Endothelial cell of umbilical vein (primary cell): ENCODE measurements at regions not wholly inside any gene's neighbourhood (a gene's known extent, or its start where the extent isn't known, plus 50 kb on each side); places are given as distances from the start of the nearest gene placed in this dataset.

ENCODE experiments used
- BruUV-seq: library from RNA; stranded (reverse); fragments of 400-500 nt; replicated peaks from 2 replicates; lab custom pipeline; 2021; lab: Mats Ljungman, UMichigan
- CTCF ChIA-PET: fragments of 300-600, 350-600 bp; sonication (Branson Sonifier 250); formaldehyde crosslinking; loops from one replicate; lab custom pipeline; 2021; ENCODE audit warnings: antibody characterized with exemption, inconsistent platforms; lab: Charles Lee
- POLR2A ChIA-PET: fragments of 300-600, 350-600 bp; sonication (Branson Sonifier 250); formaldehyde crosslinking; loops from one replicate; lab custom pipeline; 2021; ENCODE audit warnings: antibody characterized with exemption, inconsistent platforms; lab: Charles Lee
- DNase-seq: peaks from one replicate; pipeline ENCODE4 v3.0.0-alpha.2; 2011; ENCODE audit warnings: low read depth, low spot score
- FAIRE-seq: peaks from 2 replicates; lab custom pipeline; 2011; peaks lifted over from hg19 to GRCh38; lab: Jason Lieb, UNC
- H2AFZ ChIP-seq: 2 replicates; pipeline ENCODE4 v1.6.0; 2012; ENCODE audit warnings: low read depth, low read length, control low read depth, inconsistent platforms
- H3K27ac ChIP-seq: 2 replicates; pipeline ENCODE4 v1.5.1; 2011; ENCODE audit warnings: low read depth, mild to moderate bottlenecking, control low read depth, low read length, moderate library complexity; ENCODE audit not compliant: insufficient read depth
- H3K27me3 ChIP-seq, 2 experiments: 2 replicates each; pipeline versions ENCODE4 v1.6.0 to v1.6.1; 2011; ENCODE audit warnings: low read length in 2 of 2, mixed read lengths in 1 of 2; ENCODE audit not compliant: control insufficient read depth in 2 of 2, insufficient read depth in 2 of 2
- H3K36me3 ChIP-seq, 2 experiments: 2 replicates in 1 of 2; 3 replicates in 1 of 2; pipeline ENCODE4 v1.5.1; 2011; ENCODE audit warnings: low read length in 2 of 2, mild to moderate bottlenecking in 1 of 2, moderate library complexity in 1 of 2; ENCODE audit not compliant: control insufficient read depth in 2 of 2, insufficient read depth in 2 of 2; ENCODE audit errors: extremely low read depth in 1 of 2
- H3K4me1 ChIP-seq: 3 replicates; pipeline ENCODE4 v1.5.1; 2011; ENCODE audit warnings: mild to moderate bottlenecking, low read length; ENCODE audit not compliant: control insufficient read depth, insufficient read depth; ENCODE audit errors: extremely low read depth
- H3K4me2 ChIP-seq: 2 replicates; pipeline ENCODE4 v1.6.1; 2011; ENCODE audit warnings: low read length, control low read depth, mixed read lengths; ENCODE audit not compliant: insufficient read depth
- H3K4me3 ChIP-seq, 3 experiments: fragments of 200-600 bp in 1 of 3; sonication (generic), shearing (Covaris generic) in 1 of 3; replicated peaks in 1 of 3; 2 replicates each; pipeline ENCODE4 v1.5.1; 2011 to 2016; ENCODE audit warnings: control low read depth in 3 of 3, low read length in 3 of 3, mild to moderate bottlenecking in 2 of 3, inconsistent platforms in 1 of 3, low read depth in 1 of 3, moderate library complexity in 1 of 3; ENCODE audit not compliant: insufficient read depth in 1 of 3
- H3K79me2 ChIP-seq: 2 replicates; pipeline ENCODE4 v1.6.0; 2012; ENCODE audit warnings: low read length, inconsistent platforms; ENCODE audit not compliant: control insufficient read depth, insufficient read depth
- H3K9ac ChIP-seq: replicated peaks from 2 replicates; pipeline ENCODE3; 2011; ENCODE audit warnings: low read length, control low read depth; ENCODE audit not compliant: insufficient read depth; ENCODE audit errors: extremely low read depth
- H3K9me1 ChIP-seq: replicated peaks from 3 replicates; pipeline ENCODE4 v1.6.0; 2011; ENCODE audit warnings: mild to moderate bottlenecking, low read length; ENCODE audit not compliant: control insufficient read depth, insufficient read depth; ENCODE audit errors: extremely low read depth
- H3K9me3 ChIP-seq: replicated peaks from 2 replicates; pipeline ENCODE4 v1.5.1; 2012; ENCODE audit warnings: low read length, inconsistent platforms; ENCODE audit not compliant: control insufficient read depth, insufficient read depth
- H4K20me1 ChIP-seq: replicated peaks from 2 replicates; pipeline ENCODE3; 2011; ENCODE audit warnings: mild to moderate bottlenecking, low read length; ENCODE audit not compliant: control insufficient read depth, insufficient read depth; ENCODE audit errors: extremely low read depth
- EZH2 ChIP-seq: IDR thresholded peaks from 2 replicates; pipeline ENCODE4 v1.6.1; 2012; ENCODE audit warnings: borderline replicate concordance, low read depth, mild to moderate bottlenecking, moderate library complexity, low read length, inconsistent platforms; ENCODE audit not compliant: severe bottlenecking
- FOS ChIP-seq: IDR thresholded peaks from 2 replicates; pipeline ENCODE4 v1.6.1; 2011; ENCODE audit warnings: mild to moderate bottlenecking, low read length, moderate library complexity, borderline replicate concordance; ENCODE audit not compliant: insufficient read depth
- GATA2 ChIP-seq: IDR thresholded peaks from 2 replicates; pipeline ENCODE4 v1.7.0; 2011; ENCODE audit warnings: low read depth, mild to moderate bottlenecking, moderate library complexity, mixed read lengths, low read length; ENCODE audit not compliant: insufficient read length, insufficient read depth
- JUN ChIP-seq: IDR thresholded peaks from 2 replicates; pipeline ENCODE4 v1.6.1; 2011; ENCODE audit warnings: borderline replicate concordance, low read depth; ENCODE audit not compliant: insufficient read length, insufficient read depth
- MAX ChIP-seq: IDR thresholded peaks from 2 replicates; pipeline ENCODE4 v1.6.1; 2011; ENCODE audit not compliant: insufficient read depth, insufficient read length
- MYC ChIP-seq: IDR thresholded peaks from one replicate; pipeline ENCODE4 v1.6.1; 2011; ENCODE audit warnings: mild to moderate bottlenecking, low read depth, low read length
- POLR2A ChIP-seq: IDR thresholded peaks from 2 replicates; pipeline ENCODE4 v1.6.1; 2012; ENCODE audit warnings: low read depth, mild to moderate bottlenecking, control low read depth, low read length
- POLR2AphosphoS5 ChIP-seq: IDR thresholded peaks from 2 replicates; pipeline ENCODE4 v1.6.1; 2012; ENCODE audit warnings: low read depth, mild to moderate bottlenecking, control low read depth, low read length, moderate library complexity; ENCODE audit not compliant: insufficient read depth
- dilution Hi-C: fragments of 300-500 bp; cut with MboI; formaldehyde crosslinking; loops from one replicate; pipeline ENCODE4 v1.15.0; 2019; ENCODE audit warnings: low sequenced_read_pairs; ENCODE audit not compliant: extremely low pct_ligation_motif_present
- intact Hi-C: fragments of 100-400 bp; cut with micrococcal nuclease; formaldehyde crosslinking; loops from one replicate; pipeline ENCODE4 v1.10.0; 2022
- TF ChIP-seq, protein P1 (sequence below), 2 donors: IDR thresholded peaks; 1 replicate in 1 of 2; 2 replicates in 1 of 2; pipeline ENCODE4 v1.5.1; 2011; ENCODE audit warnings: low read length in 2 of 2, mild to moderate bottlenecking in 2 of 2, moderate library complexity in 2 of 2, control low read depth in 1 of 2, inconsistent platforms in 1 of 2, low read depth in 1 of 2; ENCODE audit not compliant: insufficient read depth in 1 of 2; ENCODE audit errors: extremely low read depth in 1 of 2

DNA sequence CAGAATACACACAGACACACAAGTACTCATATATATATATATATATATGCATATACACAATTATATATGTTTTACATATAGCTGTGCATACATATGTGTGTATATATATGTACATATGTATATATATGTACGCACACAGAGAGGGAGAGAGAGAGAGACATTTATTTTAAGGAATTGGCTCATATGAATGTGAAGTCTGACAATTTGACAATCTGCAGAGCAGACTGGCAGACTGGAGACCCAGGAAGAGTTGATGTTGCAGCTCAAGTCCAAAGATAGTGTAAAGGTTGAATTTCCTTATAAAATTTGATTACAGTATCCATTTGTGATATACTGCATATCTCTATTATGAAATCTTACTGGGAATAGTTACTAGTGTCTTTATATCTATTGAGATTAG is 1330.3 kb upstream of the CADM2 start:
- no peak overlapping the region for H3K27ac ChIP-seq
- H3K9me1 ChIP-seq, result no peaks in the 10 kb centered on the region
- no TSS peak for BruUV-seq
- no peak overlapping the region for H3K4me2 ChIP-seq
- no peak overlapping the region for H3K9ac ChIP-seq
- no peak for TF ChIP-seq POLR2AphosphoS5
- H3K36me3 ChIP-seq, result no peaks in the 10 kb centered on the region
- H3K4me3 ChIP-seq, result no peak overlapping the region
- H4K20me1 ChIP-seq, result no peaks in the 10 kb centered on the region
- no peaks in the 10 kb centered on the region for H3K4me1 ChIP-seq
- CTCF ChIA-PET, result no interaction called here
- dilution Hi-C loops, result no loop called here
- no peaks in the 10 kb centered on the region for H3K9me3 ChIP-seq
- no peak overlapping the region for H2AFZ ChIP-seq
- POLR2A ChIA-PET, result no interaction called here
- H3K79me2 ChIP-seq, result no peaks in the 10 kb centered on the region
- no peaks in the 10 kb centered on the region for H3K27me3 ChIP-seq
- FAIRE-seq, result no peak
- DNase-seq, result no peak
- intact Hi-C loops, result no loop called here

DNA sequence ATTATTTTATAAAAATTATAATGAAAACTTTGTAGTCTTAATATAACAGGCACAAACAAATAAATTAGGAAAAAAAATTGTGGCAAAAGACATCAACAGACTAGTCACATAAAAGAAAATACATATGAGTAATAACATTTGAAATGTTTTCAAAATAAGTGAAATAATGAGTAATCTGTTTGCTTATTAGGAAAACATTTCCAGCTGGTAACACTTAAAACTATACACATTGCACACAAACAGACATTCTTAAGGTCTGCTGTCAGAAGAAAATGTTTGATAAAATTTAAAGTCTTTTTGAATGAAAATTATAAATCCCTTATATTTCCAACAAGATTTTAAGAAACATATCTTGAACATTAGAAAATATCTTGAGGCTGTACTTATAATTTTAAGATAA is 1326.3 kb upstream of the CADM2 start:
- no peak for TF ChIP-seq GATA2
- no peak for TF ChIP-seq FOS
- TF ChIP-seq POLR2AphosphoS5, result no peak
- TF ChIP-seq JUN, result no peak
- TF ChIP-seq, protein P1, sequence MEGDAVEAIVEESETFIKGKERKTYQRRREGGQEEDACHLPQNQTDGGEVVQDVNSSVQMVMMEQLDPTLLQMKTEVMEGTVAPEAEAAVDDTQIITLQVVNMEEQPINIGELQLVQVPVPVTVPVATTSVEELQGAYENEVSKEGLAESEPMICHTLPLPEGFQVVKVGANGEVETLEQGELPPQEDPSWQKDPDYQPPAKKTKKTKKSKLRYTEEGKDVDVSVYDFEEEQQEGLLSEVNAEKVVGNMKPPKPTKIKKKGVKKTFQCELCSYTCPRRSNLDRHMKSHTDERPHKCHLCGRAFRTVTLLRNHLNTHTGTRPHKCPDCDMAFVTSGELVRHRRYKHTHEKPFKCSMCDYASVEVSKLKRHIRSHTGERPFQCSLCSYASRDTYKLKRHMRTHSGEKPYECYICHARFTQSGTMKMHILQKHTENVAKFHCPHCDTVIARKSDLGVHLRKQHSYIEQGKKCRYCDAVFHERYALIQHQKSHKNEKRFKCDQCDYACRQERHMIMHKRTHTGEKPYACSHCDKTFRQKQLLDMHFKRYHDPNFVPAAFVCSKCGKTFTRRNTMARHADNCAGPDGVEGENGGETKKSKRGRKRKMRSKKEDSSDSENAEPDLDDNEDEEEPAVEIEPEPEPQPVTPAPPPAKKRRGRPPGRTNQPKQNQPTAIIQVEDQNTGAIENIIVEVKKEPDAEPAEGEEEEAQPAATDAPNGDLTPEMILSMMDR (IDR thresholded peaks at IDR 0.05; ENCODE audit: extremely low read depth in 1 of 2, insufficient read depth in 1 of 2, low read depth in 1 of 2, low read length in 2 of 2), result no peak
- TF ChIP-seq EZH2, result no peak
- no peak for TF ChIP-seq POLR2A
- no peak for TF ChIP-seq MAX
- no peak for TF ChIP-seq MYC
- no peak overlapping the region for H3K27ac ChIP-seq
- no peaks in the 10 kb centered on the region for H3K4me1 ChIP-seq
- ChIA-PET POLR2A (no interaction called here), CTCF (no interaction called here)
- H3K4me2 ChIP-seq, result no peak overlapping the region
- H3K9me3 ChIP-seq, result peaks cover 3% of the 10 kb centered on the region
- intact Hi-C loops (no loop called here), dilution Hi-C loops (no loop called here)
- H4K20me1 ChIP-seq, result no peaks in the 10 kb centered on the region
- H2AFZ ChIP-seq, result no peak overlapping the region
- no peak for FAIRE-seq
- no peak overlapping the region for H3K4me3 ChIP-seq
- no TSS peak for BruUV-seq
- no peaks in the 10 kb centered on the region for H3K27me3 ChIP-seq
- H3K79me2 ChIP-seq, result no peaks in the 10 kb centered on the region
- no peaks in the 10 kb centered on the region for H3K9me1 ChIP-seq
- H3K9ac ChIP-seq, result no peak overlapping the region
- DNase-seq, result no peak
- no peaks in the 10 kb centered on the region for H3K36me3 ChIP-seq
